Testis (tissue), 2 donors: ENCODE measurements at regions not wholly inside any gene's neighbourhood (a gene's known extent, or its start where the extent isn't known, plus 50 kb on each side); places are given as distances from the start of the nearest gene placed in this dataset.

Experiments used
- DNase-seq: peaks from one replicate; pipeline ENCODE4 v3.0.0-alpha.2; 2019
- H3K27ac ChIP-seq, 2 donors: fragments of 200-600 bp; sonication (generic); one replicate each; pipeline ENCODE4 v1.5.1; 2019
- H3K27me3 ChIP-seq: fragments of 200-600 bp; sonication (generic); one replicate; pipeline ENCODE4 v1.5.1; 2019
- H3K36me3 ChIP-seq: fragments of 200-600 bp; sonication (generic); one replicate; pipeline ENCODE4 v1.5.1; 2017; ENCODE audit warnings: low read depth; ENCODE audit errors: missing control alignments
- H3K4me1 ChIP-seq: fragments of 200-600 bp; sonication (generic); one replicate; pipeline ENCODE4 v1.5.1; 2019
- H3K4me3 ChIP-seq, 2 donors: fragments of 200-600 bp; sonication (generic); one replicate each; pipeline ENCODE4 v1.5.1; 2017 to 2019
- H3K9me3 ChIP-seq: fragments of 200-600 bp; sonication (generic); one replicate; pipeline ENCODE4 v1.5.1; 2017
- POLR2A ChIP-seq: fragments of 450-650 bp; IDR thresholded peaks from one replicate; pipeline ENCODE4 v1.6.1; 2017; ENCODE audit warnings: antibody characterized with exemption, mild to moderate bottlenecking, moderate library complexity
- WGBS, 2 donors: methylation state at CpG; one replicate each; pipeline ENCODE4 v1.1.5; 2018; 5-methylcytosine and 5-hydroxymethylcytosine counted together
- intact Hi-C: fragments of 100-400 bp; cut with DNase I; formaldehyde crosslinking; loops from one replicate; pipeline ENCODE4 v1.15.1; 2023; ENCODE audit warnings: low total_unique reads
- TF ChIP-seq, protein P1 (sequence below), 3 experiments: fragments of 450-650 bp in 2 of 3; fragments of 200-600 bp in 1 of 3; sonication (generic) in 1 of 3; IDR thresholded peaks; one replicate each; pipeline ENCODE4 v1.5.1; 2016 to 2019; ENCODE audit warnings: antibody characterized with exemption in 3 of 3, mild to moderate bottlenecking in 2 of 3, moderate library complexity in 1 of 3

DNA sequence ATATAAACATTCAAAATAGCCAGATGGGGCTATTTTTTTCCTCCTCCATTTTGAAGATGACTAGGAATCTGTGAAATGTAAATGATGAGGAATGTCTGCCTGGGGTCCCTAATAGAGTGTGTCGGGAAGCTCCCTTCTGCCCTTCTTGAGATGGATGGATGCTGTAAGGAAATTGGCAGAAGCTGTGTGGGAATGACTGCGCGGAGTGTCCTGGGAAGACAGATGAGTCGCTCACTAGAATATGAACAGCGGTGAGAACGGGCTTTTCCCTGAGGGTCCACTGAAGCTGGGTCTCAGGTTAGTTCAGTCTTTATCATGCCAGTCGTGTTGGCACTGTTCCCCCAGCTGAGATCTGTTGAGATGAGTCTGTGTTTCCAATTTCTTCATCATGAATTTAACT, 75.1 kb upstream of the PLPP4 start:
- H3K4me1 ChIP-seq: no peaks in the 10 kb centered on the region
- no peak for DNase-seq
- no peaks in the 10 kb centered on the region for H3K9me3 ChIP-seq
- H3K27ac ChIP-seq: no peak overlapping the region
- H3K27me3 ChIP-seq: no peaks in the 10 kb centered on the region
- TF ChIP-seq, protein P1, sequence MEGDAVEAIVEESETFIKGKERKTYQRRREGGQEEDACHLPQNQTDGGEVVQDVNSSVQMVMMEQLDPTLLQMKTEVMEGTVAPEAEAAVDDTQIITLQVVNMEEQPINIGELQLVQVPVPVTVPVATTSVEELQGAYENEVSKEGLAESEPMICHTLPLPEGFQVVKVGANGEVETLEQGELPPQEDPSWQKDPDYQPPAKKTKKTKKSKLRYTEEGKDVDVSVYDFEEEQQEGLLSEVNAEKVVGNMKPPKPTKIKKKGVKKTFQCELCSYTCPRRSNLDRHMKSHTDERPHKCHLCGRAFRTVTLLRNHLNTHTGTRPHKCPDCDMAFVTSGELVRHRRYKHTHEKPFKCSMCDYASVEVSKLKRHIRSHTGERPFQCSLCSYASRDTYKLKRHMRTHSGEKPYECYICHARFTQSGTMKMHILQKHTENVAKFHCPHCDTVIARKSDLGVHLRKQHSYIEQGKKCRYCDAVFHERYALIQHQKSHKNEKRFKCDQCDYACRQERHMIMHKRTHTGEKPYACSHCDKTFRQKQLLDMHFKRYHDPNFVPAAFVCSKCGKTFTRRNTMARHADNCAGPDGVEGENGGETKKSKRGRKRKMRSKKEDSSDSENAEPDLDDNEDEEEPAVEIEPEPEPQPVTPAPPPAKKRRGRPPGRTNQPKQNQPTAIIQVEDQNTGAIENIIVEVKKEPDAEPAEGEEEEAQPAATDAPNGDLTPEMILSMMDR (IDR thresholded peaks at IDR 0.05): no peak
- TF ChIP-seq POLR2A: no peak
- H3K36me3 ChIP-seq: no peaks in the 10 kb centered on the region
- 81 to 89% methylated on average over 7 of the region's 7 CpGs for WGBS, 2 donors
- intact Hi-C loops: no loop called here
- no peak overlapping the region for H3K4me3 ChIP-seq

DNA sequence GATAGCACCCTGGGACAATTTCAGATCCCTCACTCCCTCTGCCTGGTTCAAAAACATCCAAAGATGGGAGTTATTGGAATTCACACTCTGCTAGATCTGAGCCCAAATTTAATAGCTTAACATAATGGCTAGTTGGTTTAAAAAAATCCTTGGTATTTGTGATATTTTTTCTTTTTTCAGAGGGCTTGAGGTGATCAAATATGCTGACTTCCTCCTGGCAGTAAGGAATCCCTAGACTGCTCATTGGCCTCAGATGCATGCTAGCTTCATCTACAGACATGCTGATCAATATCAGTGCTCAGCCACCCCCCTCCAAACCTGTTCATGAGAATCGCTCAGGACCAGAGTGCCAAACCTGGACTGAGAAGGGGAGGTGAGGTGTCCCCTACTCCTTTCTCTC, 74.7 kb upstream of the PLPP4 start:
- no peaks in the 10 kb centered on the region for H3K9me3 ChIP-seq
- intact Hi-C loops: no loop called here
- no peaks in the 10 kb centered on the region for H3K27me3 ChIP-seq
- TF ChIP-seq POLR2A: no peak
- TF ChIP-seq, protein P1 (IDR thresholded peaks at IDR 0.05): no peak
- 91 to 100% methylated on average over 1 of the region's 1 CpG for WGBS, 2 donors
- H3K4me1 ChIP-seq: no peaks in the 10 kb centered on the region
- no peak for DNase-seq
- H3K4me3 ChIP-seq: no peak overlapping the region
- no peaks in the 10 kb centered on the region for H3K36me3 ChIP-seq
- no peak overlapping the region for H3K27ac ChIP-seq

GRCh38 chr10:120385992-120386391, 71.0 kb upstream of the PLPP4 start:
- H3K36me3 ChIP-seq: no peaks in the 10 kb centered on the region
- intact Hi-C loops: no loop called here
- TF ChIP-seq, protein P1 (IDR thresholded peaks at IDR 0.05): no peak
- no peak for TF ChIP-seq POLR2A
- no peak overlapping the region for H3K27ac ChIP-seq
- no peaks in the 10 kb centered on the region for H3K4me1 ChIP-seq
- no peaks in the 10 kb centered on the region for H3K27me3 ChIP-seq
- no peak overlapping the region for H3K4me3 ChIP-seq
- no peak for DNase-seq
- H3K9me3 ChIP-seq: no peaks in the 10 kb centered on the region
- WGBS, 2 donors: 62 to 71% methylated on average over 4 of the region's 4 CpGs

DNA sequence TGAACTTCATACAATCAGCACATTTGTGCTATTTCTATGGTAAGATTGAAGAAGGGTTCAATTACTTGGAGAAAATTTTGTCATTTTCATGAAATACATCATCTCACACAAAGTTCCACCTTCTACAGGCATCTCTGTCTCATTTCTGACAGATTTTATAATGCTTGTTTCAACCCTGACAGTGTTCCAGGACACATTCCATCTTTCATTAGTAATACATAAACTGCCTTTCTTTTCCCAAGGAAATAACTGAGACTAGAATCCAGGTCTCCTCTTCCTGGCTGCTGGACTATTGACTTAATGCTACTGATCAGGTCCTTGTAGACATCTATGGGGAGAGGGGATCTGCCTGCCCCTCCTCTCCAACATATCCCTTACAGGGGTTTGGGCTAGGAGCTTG, 70.1 kb upstream of the PLPP4 start:
- H3K4me3 ChIP-seq: no peak overlapping the region
- no peaks in the 10 kb centered on the region for H3K4me1 ChIP-seq
- DNase-seq: no peak
- no peaks in the 10 kb centered on the region for H3K36me3 ChIP-seq
- TF ChIP-seq POLR2A: no peak
- TF ChIP-seq, protein P1 (IDR thresholded peaks at IDR 0.05): no peak
- no peaks in the 10 kb centered on the region for H3K9me3 ChIP-seq
- no peak overlapping the region for H3K27ac ChIP-seq
- no peaks in the 10 kb centered on the region for H3K27me3 ChIP-seq
- intact Hi-C loops: no loop called here

DNA sequence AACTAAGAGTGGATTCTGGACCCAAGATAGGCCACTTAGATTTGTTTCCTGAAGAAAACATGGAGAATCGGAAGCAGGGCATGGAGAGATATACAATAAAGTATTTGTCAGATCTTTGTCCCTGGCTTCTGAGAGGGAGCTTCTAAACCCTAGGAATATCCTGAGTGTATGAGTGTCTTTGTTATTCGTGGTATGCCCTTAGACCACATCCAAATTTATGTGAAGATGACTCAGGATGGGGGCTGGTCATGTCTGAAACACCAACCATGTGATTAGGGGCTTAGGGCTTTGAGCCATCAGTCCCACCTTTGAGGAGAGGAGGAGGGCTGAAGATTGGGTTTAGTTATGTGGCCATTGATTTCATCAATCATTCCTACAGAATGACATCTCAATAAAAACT, 69.7 kb upstream of the PLPP4 start:
- DNase-seq: no peak
- no peak overlapping the region for H3K4me3 ChIP-seq
- no peaks in the 10 kb centered on the region for H3K9me3 ChIP-seq
- TF ChIP-seq, protein P1 (IDR thresholded peaks at IDR 0.05): no peak
- no peak for TF ChIP-seq POLR2A
- H3K27me3 ChIP-seq: no peaks in the 10 kb centered on the region
- no peaks in the 10 kb centered on the region for H3K4me1 ChIP-seq
- no peaks in the 10 kb centered on the region for H3K36me3 ChIP-seq
- no peak overlapping the region for H3K27ac ChIP-seq
- 78 to 83% methylated on average over 2 of the region's 2 CpGs for WGBS, 2 donors
- intact Hi-C loops: no loop called here
